ENCODE measurements at regions not wholly inside any gene's neighbourhood (a gene's known extent, or its start where the extent isn't known, plus 50 kb on each side); places are given as distances from the start of the nearest gene placed in this dataset.

DNA sequence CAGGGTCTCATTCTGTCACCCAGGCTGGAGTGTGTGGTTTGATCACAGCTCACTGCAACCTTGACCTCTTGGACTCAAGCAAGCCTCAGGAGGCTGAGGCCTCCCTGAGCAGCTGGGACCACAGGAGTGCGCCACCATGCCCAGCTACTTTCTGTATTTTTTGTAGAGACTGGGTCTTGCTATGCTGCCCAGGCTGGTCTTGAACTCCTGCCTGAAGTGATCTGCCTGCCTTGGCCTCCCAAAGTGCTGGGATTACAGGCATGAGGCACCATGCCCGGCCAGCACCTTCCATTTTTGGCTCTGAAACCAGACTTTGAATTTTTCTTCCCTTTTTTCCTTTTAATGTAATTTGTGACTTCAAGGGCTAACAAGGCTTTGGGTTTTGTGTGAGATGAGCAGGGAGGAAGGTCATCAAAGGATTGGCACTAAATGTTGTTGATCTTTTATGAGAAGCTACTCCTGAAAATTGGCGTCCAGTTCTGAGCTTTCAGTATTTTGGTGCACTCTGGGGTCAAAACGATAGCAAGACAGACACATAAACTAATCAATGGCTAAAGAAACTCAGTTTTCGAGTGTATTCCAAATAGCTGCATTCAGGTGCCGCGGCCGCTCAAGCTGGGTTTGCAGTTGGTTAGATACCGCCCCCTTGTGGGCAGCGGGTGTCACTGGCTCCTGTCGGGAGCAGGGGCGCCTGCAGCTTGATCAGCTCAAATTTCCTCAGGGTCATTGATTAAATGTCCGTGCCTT is 51.9 kb upstream of the CLMP start:
- TF ChIP-seq REST (IDR thresholded peaks at IDR 0.05; ENCODE audit: insufficient read depth in 1 of 2, low read depth in 2 of 2, low read length in 2 of 2) (no peak), POLR2AphosphoS5 (IDR thresholded peaks at IDR 0.05; ENCODE audit: low read depth, low read length) (no peak), TAF1 (IDR thresholded peaks at IDR 0.05; ENCODE audit: borderline replicate concordance, insufficient read depth, low read length) (no peak)

Measured in PFSK-1 (cell line).